ENCODE measurements at regions not wholly inside any gene's neighbourhood (a gene's known extent, or its start where the extent isn't known, plus 50 kb on each side); places are given as distances from the start of the nearest gene placed in this dataset.

DNA sequence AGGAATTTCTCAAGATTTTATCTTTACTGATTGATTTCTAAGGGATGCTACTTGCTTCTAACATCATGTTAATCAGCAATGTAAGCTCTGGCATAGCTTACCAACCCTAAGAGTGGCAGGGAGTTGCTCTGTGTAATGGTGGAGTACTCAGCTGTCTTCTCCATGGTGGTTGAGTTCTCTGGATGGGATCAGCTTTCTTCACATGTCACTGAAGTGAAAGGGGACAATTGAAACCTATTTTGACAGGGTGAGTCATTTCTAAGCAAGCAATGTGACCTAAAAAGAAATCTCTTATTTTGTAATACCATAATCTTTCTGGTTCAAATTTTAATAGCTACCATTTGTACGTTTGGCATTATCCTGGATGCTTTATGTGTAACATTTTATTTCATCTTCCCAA, 430.4 kb downstream of the GJA1 start:
- TF ChIP-seq, protein P1, sequence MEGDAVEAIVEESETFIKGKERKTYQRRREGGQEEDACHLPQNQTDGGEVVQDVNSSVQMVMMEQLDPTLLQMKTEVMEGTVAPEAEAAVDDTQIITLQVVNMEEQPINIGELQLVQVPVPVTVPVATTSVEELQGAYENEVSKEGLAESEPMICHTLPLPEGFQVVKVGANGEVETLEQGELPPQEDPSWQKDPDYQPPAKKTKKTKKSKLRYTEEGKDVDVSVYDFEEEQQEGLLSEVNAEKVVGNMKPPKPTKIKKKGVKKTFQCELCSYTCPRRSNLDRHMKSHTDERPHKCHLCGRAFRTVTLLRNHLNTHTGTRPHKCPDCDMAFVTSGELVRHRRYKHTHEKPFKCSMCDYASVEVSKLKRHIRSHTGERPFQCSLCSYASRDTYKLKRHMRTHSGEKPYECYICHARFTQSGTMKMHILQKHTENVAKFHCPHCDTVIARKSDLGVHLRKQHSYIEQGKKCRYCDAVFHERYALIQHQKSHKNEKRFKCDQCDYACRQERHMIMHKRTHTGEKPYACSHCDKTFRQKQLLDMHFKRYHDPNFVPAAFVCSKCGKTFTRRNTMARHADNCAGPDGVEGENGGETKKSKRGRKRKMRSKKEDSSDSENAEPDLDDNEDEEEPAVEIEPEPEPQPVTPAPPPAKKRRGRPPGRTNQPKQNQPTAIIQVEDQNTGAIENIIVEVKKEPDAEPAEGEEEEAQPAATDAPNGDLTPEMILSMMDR (IDR thresholded peaks at IDR 0.05) = no peak
- TF ChIP-seq EP300 (IDR thresholded peaks at IDR 0.05) = no peak
- no peak for TF ChIP-seq POLR2A (IDR thresholded peaks at IDR 0.05)

All from ovary (tissue), 3 donors.